Fibroblast of the aortic adventitia (primary cell): ENCODE measurements at regions not wholly inside any gene's neighbourhood (a gene's known extent, or its start where the extent isn't known, plus 50 kb on each side); places are given as distances from the start of the nearest gene placed in this dataset.

Experiments
- DNase-seq: peaks from one replicate; pipeline ENCODE4 v3.0.0-alpha.2; 2010; ENCODE audit warnings: low read depth
- H3K4me3 ChIP-seq: 2 replicates; pipeline ENCODE4 v1.5.1; 2011; ENCODE audit warnings: low read depth, mild to moderate bottlenecking, control low read depth, low read length, moderate library complexity
- CTCF ChIP-seq: IDR thresholded peaks from 2 replicates; pipeline ENCODE4 v1.5.1; 2011; ENCODE audit warnings: mild to moderate bottlenecking, low read length, control low read depth, inconsistent platforms; ENCODE audit not compliant: insufficient read depth

GRCh38 chr3:31224936-31225335 lies 307.8 kb upstream of the STT3B start:
- DNase-seq = no peak
- no peak overlapping the region for H3K4me3 ChIP-seq
- TF ChIP-seq CTCF = no peak

- TF ChIP-seq CTCF = no peak
- no peak overlapping the region for H3K4me3 ChIP-seq
- DNase-seq = no peak
These were observed 306.8 kb upstream of the STT3B start for GRCh38 chr3:31225923-31226322.

- H3K4me3 ChIP-seq = no peak overlapping the region
- no peak for DNase-seq
- TF ChIP-seq CTCF = no peak
These were observed 306.4 kb upstream of the STT3B start for GRCh38 chr3:31226346-31226745.

GRCh38 chr3:31227131-31227562 lies 305.6 kb upstream of the STT3B start:
- no peak for DNase-seq
- H3K4me3 ChIP-seq = no peak overlapping the region
- no peak for TF ChIP-seq CTCF

GRCh38 chr3:31230425-31231223 lies 302.1 kb upstream of the STT3B start:
- no peak for DNase-seq
- no peak overlapping the region for H3K4me3 ChIP-seq
- TF ChIP-seq CTCF = no peak

GRCh38 chr3:31232055-31233025 lies 300.4 kb upstream of the STT3B start:
- H3K4me3 ChIP-seq = no peak overlapping the region
- DNase-seq = no peak
- TF ChIP-seq CTCF = no peak
